ENCODE measurements at regions not wholly inside any gene's neighbourhood (a gene's known extent, or its start where the extent isn't known, plus 50 kb on each side); places are given as distances from the start of the nearest gene placed in this dataset.
"Not testable (repeated sequence)": the region's sequence is repeated elsewhere in the genome, so short reads cannot be mapped to it uniquely, and the experiment has no call there.

GRCh38 chr16:29294951-29295795 is 111.3 kb downstream of the NPIPB11 start:
- not testable (repeated sequence) for DNase-seq (ENCODE audit: low read depth)

DNA sequence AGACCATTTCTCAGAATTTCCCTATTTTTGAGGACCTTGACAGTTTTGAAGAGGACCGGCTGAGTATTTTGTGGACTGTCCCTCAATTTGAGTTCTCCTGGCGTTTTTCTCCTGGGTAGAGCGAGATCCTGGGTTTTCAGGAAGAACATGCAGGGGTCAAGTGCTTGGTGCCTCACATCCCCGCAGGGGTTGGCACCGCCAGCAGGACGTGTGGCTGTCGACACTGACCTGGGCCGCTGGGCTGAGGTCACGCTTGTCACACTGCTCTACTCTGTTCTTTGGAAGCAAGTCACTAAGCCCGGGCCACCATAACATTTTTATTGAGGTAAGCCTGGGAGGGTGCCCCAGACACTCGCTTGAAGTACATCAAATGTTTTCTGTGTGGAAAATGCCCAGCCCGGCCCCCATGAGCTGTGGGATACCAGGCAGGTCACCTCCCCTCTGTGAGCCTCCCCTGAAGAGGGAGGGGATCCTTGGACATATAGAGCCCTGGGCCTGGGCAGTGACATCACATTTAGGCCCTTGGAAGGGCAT is 112.0 kb downstream of the NPIPB11 start:
- DNase-seq (ENCODE audit: low read depth): not testable (repeated sequence)

- DNase-seq (ENCODE audit: low read depth): not testable (repeated sequence)
Measured at GRCh38 chr16:29293545-29293944, 113.0 kb downstream of the NPIPB11 start.

DNA sequence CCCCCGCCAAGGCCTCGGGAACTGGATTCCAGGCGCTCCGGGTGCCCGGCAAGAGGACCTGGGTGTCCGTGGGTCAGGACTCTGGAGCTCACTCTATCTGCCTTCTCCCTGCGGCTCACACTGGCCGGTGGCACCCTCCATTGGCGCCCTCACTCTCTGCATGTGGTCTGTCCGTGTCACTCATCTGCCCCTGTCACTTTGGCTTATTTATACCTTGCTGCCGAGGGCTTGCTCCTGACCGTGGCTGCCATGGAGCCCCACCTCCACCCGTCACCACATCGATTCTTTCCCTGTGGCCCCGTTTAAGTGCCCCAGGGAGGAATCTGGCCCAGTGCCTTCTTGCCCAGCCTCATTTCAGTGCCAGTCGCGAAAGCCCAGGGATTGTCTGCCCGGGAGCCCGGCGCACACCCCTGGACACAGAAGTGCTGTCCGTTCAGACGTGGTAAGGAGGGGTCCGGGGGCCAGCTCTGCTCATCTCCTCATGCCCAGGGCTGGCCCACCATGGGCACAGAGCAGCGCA is 113.5 kb downstream of the NPIPB11 start:
- DNase-seq (ENCODE audit: low read depth): not testable (repeated sequence)

GRCh38 chr16:29291329-29292271 is 114.9 kb downstream of the NPIPB11 start:
- DNase-seq (ENCODE audit: low read depth): not testable (repeated sequence)

GRCh38 chr16:29290631-29291247 is 115.8 kb downstream of the NPIPB11 start:
- DNase-seq (ENCODE audit: low read depth): peak; percentile 58

DNA sequence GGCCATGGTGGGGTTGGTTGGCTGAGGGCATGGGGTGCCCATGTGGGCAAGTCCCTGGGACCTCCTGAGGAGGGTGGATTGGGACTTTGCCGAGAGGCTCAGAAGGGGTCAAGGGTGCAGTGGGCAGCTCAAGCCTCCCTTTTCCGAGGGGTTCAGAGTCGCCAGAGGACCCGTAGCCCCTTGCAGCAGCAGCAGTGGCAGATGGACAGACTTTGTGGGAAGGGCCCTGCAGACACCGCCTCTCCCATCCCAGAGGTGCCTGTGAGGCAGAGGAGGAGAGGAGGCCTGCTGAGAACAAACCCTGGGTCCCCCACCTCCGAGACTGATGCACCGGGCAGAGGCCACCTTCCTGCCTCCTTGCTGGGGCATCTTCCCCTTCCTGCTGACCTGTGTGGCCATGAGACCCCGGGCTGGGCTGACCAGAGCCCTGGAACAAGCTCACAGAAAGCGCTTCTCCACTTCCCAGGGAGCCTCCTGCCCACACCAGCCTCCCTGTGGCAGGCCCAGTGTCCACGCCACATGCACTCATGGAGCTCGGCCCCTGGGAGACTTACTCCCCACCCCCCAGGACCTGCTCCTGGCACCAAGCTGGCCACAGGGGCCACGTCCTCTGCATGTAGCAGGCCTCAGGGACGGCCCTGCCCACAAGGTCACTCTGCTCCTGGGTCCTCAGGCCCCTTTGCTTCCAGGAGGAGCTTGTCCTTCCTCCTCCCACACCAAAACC is 116.8 kb downstream of the NPIPB11 start:
- DNase-seq (ENCODE audit: low read depth): not testable (repeated sequence)

DNA sequence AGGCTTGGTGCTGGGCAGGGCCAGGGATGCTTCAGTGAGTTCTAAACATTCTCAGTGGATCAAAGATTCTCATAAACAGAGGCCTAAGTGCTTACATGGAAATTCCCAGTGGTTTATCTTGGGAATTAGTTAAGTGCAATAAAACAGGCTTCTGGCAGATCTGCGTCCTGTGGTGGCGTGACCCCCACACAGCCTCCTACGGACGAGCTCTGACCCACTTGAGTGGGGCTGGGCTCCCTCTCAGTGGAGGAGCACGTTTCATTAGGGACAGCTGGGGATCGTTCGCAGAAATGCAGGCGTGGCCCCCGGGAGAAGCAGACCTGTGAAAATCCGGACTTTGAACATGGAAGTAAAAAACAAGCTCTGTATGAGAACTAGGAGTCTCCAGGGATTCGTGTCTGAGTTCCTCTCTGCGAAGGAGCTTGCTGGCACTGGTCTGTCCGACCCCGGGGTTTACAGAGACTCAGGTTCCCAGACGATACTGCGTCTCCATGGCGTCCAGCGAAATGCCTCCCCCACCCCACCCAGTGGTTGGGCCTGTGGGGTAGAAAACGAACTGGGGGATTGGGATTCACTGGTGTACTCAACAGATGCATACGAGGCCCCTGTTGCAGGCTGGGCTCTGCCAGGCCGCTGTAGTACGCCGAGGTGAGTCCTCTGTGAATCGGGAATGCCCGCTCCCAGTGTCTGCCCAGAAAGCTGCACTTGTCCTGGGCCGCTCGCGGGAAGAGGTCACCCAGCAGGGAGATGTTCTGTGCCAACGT is 117.6 kb downstream of the NPIPB11 start:
- DNase-seq (ENCODE audit: low read depth): not testable (repeated sequence)

GRCh38 chr16:29287871-29288535 is 118.5 kb downstream of the NPIPB11 start:
- not testable (repeated sequence) for DNase-seq (ENCODE audit: low read depth)

GRCh38 chr16:29287246-29287645 is 119.3 kb downstream of the NPIPB11 start:
- not testable (repeated sequence) for DNase-seq (ENCODE audit: low read depth)

- DNase-seq (ENCODE audit: low read depth): not testable (repeated sequence)
Measured at GRCh38 chr16:29286796-29287195, 119.7 kb downstream of the NPIPB11 start.

DNA sequence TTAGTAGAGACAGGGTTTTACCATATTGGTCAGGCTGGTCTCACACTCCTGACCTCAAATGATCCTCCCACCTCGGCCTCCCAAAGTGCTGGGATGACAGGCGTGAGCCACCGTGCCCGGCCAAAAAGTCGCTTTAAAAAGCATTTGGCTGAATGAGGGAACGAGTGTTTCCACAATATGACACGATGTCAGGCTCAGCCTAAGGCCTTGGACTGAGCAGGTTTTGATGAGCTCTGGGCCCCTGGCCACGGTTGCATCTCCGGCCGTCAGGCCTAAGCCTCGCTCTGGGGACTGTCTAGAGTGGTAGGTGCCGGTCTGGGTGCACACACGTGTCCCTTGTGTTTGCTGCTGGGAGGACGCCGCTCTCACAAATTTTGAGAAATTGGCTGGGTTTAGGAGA is 120.3 kb downstream of the NPIPB11 start:
- not testable (repeated sequence) for DNase-seq (ENCODE audit: low read depth)

DNA sequence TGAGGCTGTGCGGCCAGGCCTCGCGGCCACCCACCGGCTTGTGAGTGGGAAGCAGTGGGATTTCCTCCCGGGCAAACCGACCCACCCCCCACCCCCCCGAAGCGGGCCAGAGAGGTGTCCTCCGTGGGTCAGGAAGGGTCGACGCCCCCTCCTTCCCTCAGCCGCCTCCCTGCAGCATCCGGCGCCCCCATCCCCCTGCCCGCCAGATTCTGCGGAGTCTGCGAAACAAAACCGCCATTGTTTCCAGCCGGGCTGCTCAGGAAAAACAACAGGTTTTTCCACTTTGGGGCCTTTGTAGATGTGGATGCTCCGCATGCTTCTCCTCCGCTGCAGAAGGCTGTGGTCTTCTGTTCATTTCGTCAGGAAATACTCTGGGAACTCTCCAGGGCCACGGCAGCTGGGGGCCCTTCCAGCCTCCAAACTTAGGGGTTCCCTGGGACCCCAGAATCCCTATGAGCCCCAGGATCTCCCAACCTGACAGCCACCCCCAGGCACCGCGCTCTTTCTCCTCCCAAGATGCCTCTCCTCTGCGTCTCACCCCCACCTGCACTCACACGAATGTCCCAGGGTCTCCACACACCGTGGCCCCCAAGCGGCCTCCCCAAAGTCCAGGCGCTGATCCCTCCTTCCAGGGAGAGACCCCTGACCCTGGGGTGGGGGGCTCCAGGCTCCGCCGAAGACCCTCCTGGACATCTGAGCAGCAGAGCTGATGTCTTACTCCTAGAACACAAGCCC is 121.2 kb downstream of the NPIPB11 start:
- DNase-seq (ENCODE audit: low read depth): not testable (repeated sequence)

- DNase-seq (ENCODE audit: low read depth): not testable (repeated sequence)
Measured at GRCh38 chr16:29284723-29285122, 121.8 kb downstream of the NPIPB11 start.

GRCh38 chr16:29284159-29284558 is 122.4 kb downstream of the NPIPB11 start:
- DNase-seq (ENCODE audit: low read depth): not testable (repeated sequence)

DNA sequence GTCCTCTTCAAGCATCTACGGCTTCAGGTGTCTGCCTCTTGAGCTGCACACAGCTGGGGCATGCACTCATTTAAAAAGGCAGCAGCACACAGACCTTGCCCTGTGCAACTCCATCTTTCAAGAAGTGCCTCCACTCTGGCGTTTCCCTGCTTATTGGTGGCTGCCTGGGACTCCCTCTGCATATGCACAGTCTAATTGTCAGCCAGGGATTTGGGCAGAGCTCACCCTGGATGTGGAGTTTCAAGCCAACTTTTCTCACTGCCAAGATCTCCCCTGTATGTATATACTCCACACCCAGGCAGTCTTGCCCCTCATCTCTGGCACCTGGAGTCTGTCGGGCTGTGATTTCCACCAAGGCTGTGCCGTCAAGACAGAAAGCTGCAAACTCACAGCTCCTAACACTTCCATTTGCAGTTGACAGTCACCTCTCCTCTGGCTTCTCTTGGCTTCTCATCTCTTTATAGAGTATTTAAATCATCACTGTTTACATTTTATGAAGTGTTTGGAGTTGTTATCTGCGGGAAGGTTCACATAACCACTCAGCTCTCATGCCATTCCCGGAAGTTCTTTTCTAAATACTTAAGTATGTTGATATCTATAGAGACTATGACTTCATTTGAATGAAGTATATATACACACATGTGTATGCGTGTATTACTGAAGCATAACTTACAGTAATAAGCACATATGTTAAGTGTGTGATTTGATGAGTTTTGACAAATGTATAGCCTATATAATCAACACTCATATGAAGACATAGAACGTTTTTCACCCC is 128.2 kb downstream of the NPIPB11 start:
- not testable (repeated sequence) for DNase-seq (ENCODE audit: low read depth)

GRCh38 chr16:29276446-29276845 is 130.1 kb downstream of the NPIPB11 start:
- not testable (repeated sequence) for DNase-seq (ENCODE audit: low read depth)

Data from activated T-cell treated with anti-CD3 and anti-CD28 coated beads for 48 hours (primary cell).